GM18517 (cell line): ENCODE measurements at regions not wholly inside any gene's neighbourhood (a gene's known extent, or its start where the extent isn't known, plus 50 kb on each side); places are given as distances from the start of the nearest gene placed in this dataset.

ENCODE experiments used
- ATAC-seq: cut with Tn5 transposase; IDR thresholded peaks from one replicate; pipeline ENCODE4 v1.9.1; 2021; ENCODE audit warnings: mild to moderate bottlenecking, moderate library complexity; ENCODE audit not compliant: unreplicated experiment

DNA sequence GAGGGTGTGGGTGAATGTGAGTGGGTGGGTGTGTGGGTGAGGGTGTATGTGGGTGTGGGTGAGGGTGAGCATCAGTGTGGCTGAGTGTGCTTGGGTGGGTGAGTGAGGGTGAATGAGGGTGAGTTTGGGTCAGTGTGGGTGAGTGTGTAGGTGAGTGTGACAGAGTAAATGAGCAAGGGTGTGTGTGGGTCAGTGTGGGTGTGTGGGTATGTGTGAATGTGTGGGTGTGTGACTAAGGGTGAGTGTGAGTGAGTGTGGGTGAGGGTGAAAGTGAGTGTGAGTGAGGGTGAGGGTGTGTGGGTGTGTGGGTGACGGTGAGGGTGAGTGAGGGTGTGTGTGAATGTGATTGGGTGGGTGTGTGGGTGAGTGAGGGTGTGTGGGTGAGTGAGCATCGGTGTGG lies 1676.7 kb upstream of the TENM3 start:
- ATAC-seq, result no peak

- no peak for ATAC-seq
These were observed 1676.1 kb upstream of the TENM3 start for GRCh38 chr4:180567080-180567479.

- ATAC-seq, result no peak
These were observed 1671.6 kb upstream of the TENM3 start for GRCh38 chr4:180571516-180572055.

DNA sequence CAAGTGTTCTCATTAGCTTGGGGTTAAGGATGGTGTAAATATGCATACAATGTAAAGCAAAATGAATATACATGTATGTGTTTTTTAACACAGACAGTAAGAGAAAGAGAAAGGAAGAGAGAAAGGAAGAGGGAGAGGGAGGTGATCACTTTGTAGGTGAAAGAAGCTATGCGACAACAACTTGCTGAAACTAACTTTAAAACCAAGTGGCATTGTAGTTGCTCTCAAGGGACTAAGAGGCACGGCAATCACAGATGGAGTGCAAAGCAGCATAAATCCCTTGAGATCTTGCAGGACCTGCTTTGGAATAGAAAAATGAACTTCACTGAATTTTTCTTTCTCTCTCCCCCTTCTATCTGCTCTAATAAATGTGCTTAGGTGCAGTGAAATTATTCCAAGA lies 1665.0 kb upstream of the TENM3 start:
- ATAC-seq, result no peak

DNA sequence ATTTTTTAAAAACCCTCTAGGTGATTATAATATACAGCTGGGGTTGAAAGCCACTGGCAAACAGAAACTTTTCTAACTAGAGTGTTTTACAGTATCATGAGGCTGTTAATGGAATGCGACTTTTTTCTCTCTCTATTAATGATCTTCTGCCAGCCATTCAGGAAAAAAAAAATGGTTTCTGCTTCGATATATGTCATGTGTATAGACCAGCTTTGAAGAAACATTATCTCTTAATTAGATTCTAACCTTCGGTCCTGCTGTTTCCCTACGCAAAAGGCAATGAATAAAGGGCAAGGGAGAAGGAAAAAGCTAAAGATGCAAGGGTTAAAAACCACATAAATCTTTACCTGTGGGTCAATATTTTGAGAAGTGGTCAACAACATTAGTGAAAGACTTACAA lies 1662.1 kb upstream of the TENM3 start:
- ATAC-seq, result no peak

GRCh38 chr4:180587379-180587778 lies 1655.8 kb upstream of the TENM3 start:
- ATAC-seq, result no peak

DNA sequence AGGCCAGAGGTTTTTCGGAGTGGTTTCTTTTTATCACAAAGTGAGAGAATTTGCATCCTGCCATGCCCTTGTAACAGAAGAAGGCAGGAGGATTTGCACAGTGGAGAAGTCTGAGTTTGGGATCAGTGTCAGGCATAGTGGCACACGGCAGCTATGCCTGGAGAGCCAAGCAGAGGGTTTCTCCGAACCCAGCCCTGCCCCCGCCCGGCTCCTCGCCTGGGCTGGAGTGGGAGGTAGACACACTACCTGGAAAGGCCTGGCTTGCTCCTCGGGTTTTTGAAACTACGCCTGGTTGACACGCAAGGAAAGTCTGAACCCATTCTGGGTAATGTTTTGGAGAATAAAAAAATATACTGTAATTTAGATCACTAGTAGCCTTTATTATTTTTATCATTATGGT lies 1653.6 kb upstream of the TENM3 start:
- ATAC-seq, result no peak

DNA sequence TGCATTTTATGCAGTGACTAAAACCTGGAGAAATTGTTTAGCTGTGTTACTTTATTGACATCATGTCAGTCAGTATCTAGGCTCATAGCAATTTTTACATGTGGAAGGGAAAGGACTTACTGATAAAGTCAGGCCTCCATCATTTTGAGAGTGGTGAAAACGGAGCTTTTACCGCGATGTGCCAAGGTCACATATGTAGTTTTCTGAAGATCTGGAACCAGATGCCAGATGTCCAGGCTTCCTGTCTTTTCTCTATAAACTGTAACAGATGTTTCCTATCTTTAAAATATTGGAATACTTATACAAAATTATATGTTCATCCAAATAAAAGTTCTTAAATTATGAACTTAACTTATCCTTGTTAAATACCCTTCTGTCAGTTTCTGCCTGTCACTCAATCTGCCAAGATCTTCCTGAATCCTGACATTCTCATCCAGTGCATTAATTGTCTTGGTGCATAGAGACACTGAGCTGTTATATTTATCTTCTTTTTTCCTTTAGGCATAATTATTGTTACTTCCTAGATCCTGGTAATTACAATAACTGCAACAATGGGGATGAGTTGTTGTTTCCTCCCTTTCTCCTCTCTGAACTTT lies 1646.2 kb upstream of the TENM3 start:
- no peak for ATAC-seq

DNA sequence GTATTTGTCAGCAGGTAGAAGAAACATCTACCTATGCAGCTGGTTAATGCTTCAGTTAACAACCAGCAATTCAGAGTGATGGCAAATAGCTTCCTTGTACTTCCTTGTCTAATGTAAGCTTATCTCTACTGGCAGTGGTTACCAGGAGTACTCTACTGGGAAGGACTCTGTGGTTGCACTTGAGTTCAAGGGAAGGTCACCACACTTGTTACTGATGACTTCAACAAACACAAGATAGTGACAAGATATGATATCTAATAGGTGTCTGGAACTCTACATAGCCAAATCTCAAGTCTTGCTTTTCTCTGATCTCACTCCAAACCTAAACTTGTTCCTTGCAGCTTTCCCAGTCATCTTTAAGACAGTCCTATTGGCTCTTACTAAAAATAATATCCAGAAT lies 1644.9 kb upstream of the TENM3 start:
- no peak for ATAC-seq

DNA sequence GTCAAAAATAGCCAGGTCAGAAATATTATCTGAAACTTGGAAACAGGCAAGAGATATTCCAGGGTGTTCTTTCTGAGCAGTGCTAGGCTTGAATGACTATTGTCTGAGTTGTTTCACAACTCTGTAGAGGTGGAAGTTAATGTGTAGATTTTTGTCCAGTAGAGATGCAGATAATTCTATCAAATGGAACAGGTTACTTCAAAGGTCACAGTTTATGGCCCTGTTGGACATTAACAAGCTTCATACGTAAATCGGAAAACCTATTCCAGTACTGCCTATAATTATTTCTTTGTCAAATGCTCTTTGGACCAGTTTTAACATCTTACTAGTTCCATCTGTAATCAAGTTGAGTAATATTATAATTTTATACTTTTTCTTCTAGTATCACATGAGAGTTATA lies 1639.4 kb upstream of the TENM3 start:
- no peak for ATAC-seq

- no peak for ATAC-seq
These were observed 1632.9 kb upstream of the TENM3 start for GRCh38 chr4:180610324-180610723.

- no peak for ATAC-seq
These were observed 1627.5 kb upstream of the TENM3 start for GRCh38 chr4:180615746-180616145.

- no peak for ATAC-seq
These were observed 1626.0 kb upstream of the TENM3 start for GRCh38 chr4:180617196-180617595.

DNA sequence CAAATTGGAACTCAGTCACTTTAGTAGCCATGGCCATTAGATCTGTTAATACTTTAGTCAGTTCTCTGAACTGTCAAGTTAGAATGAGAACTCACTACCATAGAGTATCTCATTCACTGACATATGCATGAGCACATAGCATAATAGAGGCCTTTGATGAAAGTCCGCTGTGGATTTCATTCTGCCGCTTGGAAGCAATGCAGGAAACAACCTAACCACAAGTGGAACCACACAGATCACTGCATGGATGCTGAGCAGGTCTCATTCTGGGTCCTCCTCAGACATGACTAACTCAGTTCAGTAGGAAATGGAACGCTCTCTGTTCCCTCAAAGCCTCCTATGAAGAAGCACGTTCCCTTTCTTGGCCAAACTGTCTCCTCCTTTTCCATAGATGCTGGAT lies 1624.8 kb upstream of the TENM3 start:
- ATAC-seq, result no peak

DNA sequence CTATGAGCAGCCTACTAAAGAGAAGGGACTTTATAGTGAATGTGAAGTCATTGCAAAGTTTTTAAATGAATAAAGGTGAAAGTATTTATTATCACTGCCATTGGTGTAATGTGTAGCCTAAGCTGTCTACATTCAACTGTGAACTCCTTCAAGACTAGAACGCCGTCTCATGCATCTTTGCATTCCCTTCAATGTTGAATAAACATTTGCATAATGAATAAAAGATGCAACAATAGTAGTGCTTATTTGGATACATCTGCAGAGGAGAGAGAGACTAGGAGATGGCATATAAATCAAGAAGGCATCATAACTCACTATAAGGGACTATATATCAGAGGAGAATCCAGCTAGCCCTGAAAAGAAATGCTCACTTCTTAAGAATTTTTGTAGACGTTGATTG lies 1623.8 kb upstream of the TENM3 start:
- no peak for ATAC-seq

DNA sequence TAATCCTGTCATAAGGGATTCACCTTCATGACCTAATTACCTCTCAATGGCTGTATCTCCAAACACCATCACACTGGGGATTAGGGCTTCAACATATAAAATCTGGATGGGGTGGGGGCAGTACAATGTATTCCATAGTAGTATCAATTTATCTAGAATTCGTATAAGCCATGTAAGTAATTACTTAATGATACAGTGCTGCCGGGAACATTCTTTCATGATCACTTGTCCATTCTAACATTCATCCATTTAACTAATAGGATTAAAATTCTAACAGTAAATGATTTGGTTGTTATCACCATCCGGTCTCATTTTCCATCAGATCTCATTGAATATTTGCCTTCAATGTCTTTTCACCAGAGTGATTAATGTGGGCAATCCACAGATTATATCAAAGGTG lies 1620.9 kb upstream of the TENM3 start:
- ATAC-seq, result no peak

- no peak for ATAC-seq
These were observed 1617.5 kb upstream of the TENM3 start for GRCh38 chr4:180625653-180626052.

DNA sequence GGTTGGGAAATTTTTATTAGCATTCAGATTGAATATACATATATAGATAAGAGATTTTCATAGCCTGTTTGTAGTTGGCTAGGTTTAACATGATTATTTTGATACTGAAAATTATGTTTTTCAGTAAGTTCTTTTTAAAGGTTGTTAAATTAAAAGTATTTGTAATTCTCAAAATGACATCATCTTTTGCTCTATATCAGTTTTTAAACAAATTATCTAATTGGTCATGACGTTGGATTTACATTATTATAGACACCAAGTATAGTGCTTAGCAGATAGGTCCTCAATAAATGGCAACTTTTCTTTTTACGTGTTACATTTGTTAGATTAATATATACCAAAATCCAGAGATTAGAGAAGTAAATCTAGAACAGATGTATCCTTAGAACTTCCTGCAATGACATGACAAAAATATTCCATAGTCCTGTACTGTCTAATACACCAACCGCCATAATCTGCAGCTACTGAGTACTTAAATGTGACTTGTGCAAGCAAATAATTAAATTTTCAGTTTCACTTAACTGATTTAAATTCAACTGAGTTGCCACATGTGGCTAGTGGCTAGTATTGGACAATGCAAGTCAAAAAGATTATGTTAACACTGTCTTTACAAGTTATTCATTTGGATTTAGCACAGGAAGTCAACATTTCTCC lies 1613.1 kb upstream of the TENM3 start:
- no peak for ATAC-seq

DNA sequence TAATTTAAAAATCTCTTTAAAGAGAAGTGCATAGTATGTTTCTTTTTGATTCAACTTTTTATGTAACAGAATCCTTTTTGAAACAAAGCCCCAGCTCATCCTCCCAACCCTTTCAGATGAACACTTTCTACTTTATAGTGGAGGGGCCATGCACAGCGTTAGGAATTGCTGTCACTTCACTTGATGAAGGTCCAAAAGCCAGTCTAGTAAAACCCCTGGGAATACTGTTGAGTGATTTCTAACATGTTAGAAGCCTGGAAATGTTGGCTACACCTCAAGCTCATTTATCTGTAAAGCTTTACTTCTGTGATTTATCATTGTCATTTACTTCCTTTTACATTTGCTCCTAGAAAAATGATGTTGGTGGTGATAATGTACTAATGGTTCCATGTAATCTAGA lies 1608.9 kb upstream of the TENM3 start:
- no peak for ATAC-seq

- ATAC-seq, result no peak
These were observed 1607.9 kb upstream of the TENM3 start for GRCh38 chr4:180635281-180635680.

DNA sequence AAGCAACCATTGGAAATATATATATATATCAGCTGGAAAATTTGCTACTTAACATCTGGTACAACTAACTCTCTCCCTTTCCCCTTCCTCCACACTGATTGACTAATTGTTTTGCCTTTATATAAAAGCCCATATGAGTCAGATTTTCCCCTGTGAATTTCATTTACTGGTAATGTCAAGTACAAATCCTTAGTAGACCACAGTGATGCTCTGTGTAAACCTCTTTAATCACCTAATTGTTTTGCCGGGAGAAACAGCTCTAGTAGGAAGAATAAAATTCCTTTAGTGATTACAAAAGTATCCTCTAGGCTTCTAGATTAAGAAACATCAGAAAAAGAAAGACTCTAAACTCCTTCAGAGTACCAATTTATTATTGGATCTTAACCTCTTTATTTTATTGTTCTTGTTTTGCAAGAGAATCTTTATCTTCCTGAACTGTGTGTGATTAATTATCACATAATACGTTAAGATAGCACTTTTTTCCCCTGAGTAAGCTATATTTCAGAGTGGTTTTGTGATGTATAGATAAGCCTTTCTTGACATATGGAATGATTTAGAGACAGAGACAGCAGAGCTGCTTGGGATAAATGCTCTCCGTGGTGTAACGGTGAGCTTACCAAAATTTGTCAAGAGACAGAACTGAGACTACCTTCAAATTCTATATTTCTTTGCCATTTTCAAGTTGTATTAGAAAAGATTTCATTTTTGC lies 1606.4 kb upstream of the TENM3 start:
- no peak for ATAC-seq

- no peak for ATAC-seq
These were observed 1605.6 kb upstream of the TENM3 start for GRCh38 chr4:180637616-180638015.
